ENCODE measurements at regions not wholly inside any gene's neighbourhood (a gene's known extent, or its start where the extent isn't known, plus 50 kb on each side); places are given as distances from the start of the nearest gene placed in this dataset.
A peak's percentile ranks its signal among the peaks of the same experiment; 100 is the strongest.
"Not testable (repeated sequence)": the region's sequence is repeated elsewhere in the genome, so short reads cannot be mapped to it uniquely, and the experiment has no call there.

- no peak for DNase-seq
These were observed 140.8 kb upstream of the CLINT1 start for GRCh38 chr5:157999696-158000095.

DNA sequence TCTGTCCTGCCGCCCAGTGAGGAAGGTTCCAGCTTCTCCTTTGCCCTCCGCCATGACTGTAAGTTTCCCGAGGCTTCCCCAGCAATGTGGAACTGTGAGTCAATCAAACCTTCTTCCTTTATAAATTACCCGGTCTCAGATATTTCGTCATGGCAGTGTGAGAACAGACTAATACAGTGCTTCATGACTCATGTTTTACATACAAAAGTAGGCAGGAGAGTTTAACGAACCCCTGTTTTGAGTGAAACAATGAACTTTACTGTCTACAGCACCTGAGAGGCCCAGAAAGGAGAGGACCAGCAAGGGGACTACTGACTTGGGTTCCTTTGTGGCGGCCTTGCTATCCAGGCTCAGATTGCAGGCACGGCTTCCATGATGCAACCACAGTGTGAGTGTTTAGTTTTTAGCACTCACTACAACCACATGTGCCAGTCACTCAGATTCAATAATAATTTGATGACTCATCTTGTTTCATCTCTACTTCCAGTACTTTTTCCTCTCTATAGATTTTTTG lies 139.1 kb upstream of the CLINT1 start:
- no peak for DNase-seq

GRCh38 chr5:157994906-157995519 lies 136.1 kb upstream of the CLINT1 start:
- DNase-seq: peak; percentile 47

GRCh38 chr5:157993986-157994691 lies 135.2 kb upstream of the CLINT1 start:
- peak; percentile 21 for DNase-seq

DNA sequence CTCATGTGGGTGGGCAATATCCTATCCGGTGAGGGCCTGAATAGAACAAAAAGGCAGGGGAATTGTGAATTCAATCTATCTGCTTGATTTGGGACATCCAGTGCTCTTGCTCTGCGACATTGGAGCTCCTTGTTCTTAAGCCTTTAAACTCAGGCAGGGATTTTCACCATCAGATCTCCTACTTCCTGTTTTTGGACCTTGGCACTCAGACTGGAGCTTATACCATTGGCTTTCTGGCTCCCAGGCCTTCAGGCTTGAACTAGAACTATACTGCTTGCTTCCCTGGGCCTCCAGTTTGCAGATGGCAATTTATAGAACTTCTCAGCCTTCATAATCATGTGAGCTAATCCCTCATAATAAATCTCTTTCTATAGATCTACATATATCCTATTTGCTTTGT lies 134.3 kb upstream of the CLINT1 start:
- no peak for DNase-seq

- DNase-seq: no peak
These were observed 131.7 kb upstream of the CLINT1 start for GRCh38 chr5:157990583-157991181.

- no peak for DNase-seq
These were observed 130.4 kb upstream of the CLINT1 start for GRCh38 chr5:157989296-157989695.

DNA sequence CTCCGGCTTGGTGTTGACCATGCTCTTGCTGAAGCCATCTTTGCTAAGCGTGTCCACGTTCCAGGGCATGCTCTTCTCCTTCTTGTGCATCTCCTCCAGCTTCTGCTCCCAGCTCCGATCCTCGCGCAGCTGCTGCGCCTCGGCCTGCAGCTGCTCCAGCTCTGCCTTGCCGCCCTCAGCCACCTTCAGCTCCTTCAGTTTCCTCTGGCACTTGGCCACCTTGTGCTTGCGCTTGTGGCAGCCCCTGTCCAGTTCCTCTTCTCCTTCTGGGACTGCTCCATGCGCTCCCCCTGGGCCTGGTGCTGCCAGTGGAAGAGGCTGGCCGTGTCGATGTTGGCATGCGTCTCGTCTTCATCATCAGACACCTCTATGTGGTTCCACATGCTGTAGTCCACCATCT lies 128.3 kb upstream of the CLINT1 start:
- DNase-seq: no peak

DNA sequence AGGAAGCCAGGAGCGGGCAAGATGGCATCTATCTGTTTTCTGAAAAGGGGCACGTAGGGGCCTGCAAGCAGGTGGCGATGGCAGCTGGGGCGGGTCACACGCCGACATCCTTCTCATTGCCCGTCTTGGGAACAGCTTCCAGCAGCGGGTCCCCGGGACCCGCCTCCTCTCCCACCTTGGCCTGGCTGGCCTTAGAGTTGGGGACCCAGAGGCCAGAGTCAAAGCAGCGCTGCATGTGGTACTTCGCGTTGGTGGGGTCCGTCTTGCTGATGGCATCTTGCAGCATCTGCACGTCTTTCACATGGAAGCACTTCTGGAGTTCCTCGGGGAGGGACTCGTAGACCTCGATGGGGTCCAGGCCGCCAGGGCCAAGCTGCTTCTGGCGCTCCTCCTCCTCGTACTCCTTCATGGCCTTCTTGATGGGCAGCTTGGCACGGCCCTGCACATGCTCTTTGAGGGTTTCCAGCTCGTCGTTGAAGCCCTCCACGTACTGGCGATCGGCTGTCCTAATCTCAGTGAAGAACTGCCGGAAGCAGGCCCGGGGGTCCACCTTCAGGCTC lies 127.6 kb upstream of the CLINT1 start:
- no peak for DNase-seq

DNA sequence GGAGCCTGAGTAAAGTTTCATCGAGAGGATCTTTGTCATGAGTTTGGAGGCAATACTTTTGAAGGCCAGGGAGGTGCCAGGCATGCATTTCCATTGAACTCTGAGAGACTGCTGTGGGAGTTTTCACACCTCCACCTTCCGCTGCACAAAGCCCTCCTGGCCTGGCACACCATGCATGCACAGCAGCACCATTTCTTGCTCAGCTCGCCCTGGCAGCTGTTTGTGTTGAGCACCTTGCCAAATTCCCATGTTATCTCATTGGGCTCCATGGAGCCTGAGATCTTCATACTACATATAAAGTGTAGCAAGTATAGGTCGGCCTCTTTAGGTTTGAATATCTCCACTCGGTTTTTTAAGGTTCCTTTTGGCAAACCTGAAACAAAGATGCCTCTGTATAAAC lies 125.7 kb upstream of the CLINT1 start:
- DNase-seq: no peak

GRCh38 chr5:157983906-157984551 lies 125.1 kb upstream of the CLINT1 start:
- DNase-seq: no peak

DNA sequence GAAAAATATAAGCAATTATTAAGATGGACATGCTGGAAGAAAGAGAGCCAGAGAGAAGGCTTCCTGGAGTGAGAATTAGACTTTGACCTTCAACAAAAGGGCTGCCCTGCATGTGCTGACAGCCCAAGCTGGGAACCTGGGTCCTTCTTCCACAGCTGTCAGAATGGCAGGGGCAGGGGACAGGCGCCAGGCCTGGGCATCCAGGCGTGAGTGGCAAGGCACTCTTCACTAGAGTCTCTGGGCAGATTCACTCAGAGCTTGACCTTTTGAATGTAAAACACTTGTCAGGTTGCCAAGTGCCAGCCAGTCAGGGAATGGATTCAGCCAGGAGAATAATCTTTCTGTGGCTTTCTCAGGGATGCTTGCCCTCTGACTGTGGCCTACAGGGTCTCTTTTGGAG lies 119.1 kb upstream of the CLINT1 start:
- no peak for DNase-seq

DNA sequence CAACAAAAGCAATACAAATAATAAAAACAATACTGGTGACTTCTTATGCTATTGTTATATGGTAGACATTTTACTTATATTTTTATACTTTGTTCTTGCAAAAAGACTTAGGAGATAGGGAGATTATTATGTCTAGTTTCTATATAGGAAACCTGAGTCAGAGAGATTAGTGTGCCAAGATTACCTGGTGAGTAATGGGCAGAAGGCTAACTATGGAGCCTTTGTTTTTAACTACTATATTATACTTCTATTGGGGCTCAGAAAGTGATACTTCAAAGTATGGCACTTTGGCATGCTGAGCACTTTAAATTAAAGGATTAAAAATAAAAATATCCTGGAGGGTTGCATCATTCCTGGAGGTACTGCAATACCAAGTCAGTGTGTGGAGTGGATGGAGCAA lies 117.5 kb upstream of the CLINT1 start:
- no peak for DNase-seq

- DNase-seq: no peak
These were observed 113.6 kb upstream of the CLINT1 start for GRCh38 chr5:157972579-157972978.

DNA sequence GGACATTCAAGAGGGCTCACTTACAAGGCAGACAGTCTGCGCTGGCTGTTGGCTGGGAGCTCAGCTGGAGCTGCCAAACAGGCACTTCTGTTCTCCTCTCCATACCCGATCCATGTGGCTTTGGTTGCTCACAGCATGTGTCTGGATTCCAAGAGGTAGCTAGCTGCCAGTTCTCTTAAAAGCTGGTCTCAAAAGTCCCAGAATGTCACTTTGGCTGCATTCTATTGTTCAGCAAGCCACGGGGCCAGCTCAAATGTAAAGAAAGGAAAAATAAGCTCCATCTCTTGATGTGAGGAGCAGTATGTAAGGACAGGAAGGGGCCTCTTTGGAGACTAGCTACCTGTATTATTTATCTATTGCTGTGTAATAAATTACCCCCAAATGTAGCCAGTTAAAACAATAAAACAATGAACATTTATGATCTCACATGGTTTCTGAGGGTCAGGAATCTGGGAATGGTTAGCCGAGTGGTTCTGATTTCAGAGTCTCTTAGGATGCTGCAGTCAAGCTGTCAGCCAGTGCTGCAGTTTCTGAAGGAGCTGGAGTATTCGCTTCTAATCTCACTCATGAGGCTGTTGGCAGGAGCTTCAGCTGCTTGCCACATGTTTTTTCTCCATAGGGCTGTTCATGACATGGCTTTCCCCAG lies 112.7 kb upstream of the CLINT1 start:
- no peak for DNase-seq

DNA sequence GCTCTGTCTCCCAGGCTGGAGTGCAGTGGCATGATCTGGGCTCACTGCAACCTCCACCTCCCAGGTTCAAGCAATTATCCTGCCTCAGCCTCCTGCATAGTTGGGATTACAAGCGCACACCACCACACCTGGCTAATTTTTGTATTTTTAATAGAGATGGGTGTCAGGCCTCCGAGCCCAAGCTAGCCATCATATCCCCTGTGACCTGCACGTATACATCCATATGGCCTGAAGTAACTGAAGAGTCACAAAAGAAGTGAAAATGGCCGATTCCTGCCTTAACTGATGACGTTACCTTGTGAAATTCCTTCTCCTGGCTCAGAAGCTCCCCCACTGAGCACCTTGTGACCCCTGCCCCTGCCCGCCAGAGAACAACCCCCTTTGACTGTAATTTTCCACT lies 109.6 kb upstream of the CLINT1 start:
- not testable (repeated sequence) for DNase-seq

GRCh38 chr5:157965989-157966388 lies 107.0 kb upstream of the CLINT1 start:
- DNase-seq: no peak

DNA sequence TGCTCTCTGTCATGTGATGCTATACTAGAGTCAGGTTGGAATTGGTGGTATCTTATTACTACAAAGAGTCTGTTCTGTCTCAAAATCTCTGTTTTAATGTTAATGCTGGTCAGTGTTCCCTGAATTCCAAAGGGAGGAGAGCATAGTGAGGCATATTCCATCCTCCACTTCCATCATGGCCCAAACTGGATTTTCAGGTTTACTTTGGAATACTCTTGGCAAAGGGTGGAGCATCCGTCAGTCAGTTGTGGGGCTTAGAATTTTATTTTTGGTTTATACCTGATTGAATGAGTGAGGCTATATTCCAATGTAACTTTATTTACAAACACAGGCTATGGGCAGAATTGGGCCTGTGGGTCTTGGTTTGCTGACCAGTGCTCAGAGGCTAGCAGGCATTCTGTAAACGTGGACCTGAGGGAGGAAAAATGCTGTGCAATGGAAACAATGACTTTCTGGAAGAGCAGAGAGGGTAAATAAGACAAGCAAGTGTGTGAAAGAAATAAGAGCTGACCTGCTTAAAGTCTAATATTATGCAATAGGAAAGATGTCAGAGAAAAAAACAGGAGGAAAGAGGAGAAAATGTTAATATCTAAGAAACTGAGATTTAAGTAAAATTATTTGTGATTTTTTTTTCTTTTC lies 106.2 kb upstream of the CLINT1 start:
- DNase-seq: no peak

DNA sequence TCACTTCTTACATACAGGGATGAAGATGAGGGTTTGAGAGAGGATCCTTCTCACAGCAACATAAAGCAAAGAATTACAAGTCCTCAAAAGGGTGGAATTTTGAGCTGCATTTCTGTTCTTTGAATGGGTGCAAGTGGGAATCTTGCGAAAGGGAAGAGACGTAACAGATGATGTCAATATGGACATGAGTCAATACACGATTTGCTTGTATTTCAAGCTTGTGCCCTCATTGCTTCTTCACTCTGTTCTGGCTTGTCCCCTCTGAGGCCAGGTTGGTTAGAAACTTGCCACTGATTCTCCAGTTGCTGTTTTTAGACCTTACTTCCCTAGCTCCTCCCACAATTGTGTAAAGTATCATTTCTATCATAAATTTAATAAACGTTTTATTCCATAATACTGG lies 104.8 kb upstream of the CLINT1 start:
- DNase-seq: no peak

GRCh38 chr5:157963244-157963643 lies 104.3 kb upstream of the CLINT1 start:
- DNase-seq: no peak

- not testable (repeated sequence) for DNase-seq
These were observed 103.7 kb upstream of the CLINT1 start for GRCh38 chr5:157962686-157963085.

DNA sequence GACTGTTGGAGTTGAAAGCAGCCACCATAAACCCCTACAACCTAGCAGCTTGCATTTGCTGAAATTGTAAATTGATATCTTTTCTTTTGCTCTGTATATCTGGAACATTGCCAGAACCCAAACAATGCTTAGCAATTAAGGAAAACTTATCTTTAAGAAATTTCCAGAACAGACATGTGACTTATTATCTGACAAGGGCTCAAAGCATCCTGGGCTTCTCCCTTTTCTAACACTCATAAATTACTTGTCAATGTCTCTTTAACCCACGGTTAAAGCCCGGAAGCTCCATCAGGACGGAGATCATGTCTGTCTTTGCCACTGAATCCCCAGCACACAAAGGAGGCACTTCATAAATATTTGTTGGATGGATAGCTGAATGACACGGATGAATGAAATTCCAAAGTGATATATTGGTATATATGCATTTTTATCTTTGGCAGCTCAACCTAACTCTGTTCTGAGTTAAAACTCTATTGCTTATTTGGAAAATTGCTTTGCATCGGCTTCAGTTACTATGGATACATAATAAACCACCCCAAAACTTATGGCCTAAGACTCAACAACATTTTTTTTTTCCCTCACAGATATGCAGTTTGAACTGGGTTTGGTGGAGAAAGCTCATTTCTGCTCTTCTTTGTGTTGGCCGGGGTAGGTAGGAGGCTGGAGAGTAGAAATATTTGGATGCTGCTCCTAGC lies 103.1 kb upstream of the CLINT1 start:
- DNase-seq: no peak

All from activated CD4-positive, alpha-beta T cell treated with anti-CD3 and anti-CD28 coated beads, Interleukin-2, amount 50 U/mL, for 16 hours (primary cell).